Activated CD8-positive, alpha-beta memory T cell treated with anti-CD3 and anti-CD28 coated beads, Interleukin-2, amount 50 U/mL, for 24 hours (primary cell): ENCODE measurements at regions not wholly inside any gene's neighbourhood (a gene's known extent, or its start where the extent isn't known, plus 50 kb on each side); places are given as distances from the start of the nearest gene placed in this dataset.

Experiments
- DNase-seq: peaks from one replicate; pipeline ENCODE4 v3.0.0-alpha.2; 2020; ENCODE audit errors: extremely low read depth

GRCh38 chr18:77984833-77985232 lies 735.2 kb downstream of the GALR1 start:
- no peak for DNase-seq

GRCh38 chr18:77985526-77986281 lies 736.1 kb downstream of the GALR1 start:
- no peak for DNase-seq

- DNase-seq, result no peak
Observed at GRCh38 chr18:77990131-77990530, 740.5 kb downstream of the GALR1 start.

GRCh38 chr18:77990901-77991300 lies 741.3 kb downstream of the GALR1 start:
- DNase-seq, result no peak

- no peak for DNase-seq
Observed at GRCh38 chr18:77992057-77992456, 742.4 kb downstream of the GALR1 start.

- no peak for DNase-seq
Observed at GRCh38 chr18:77993188-77993981, 743.7 kb downstream of the GALR1 start.

GRCh38 chr18:77995593-77995992 lies 745.9 kb downstream of the GALR1 start:
- DNase-seq, result no peak

- DNase-seq, result no peak
Observed at GRCh38 chr18:77996737-77997136, 747.1 kb downstream of the GALR1 start.

GRCh38 chr18:78001811-78002210 lies 752.2 kb downstream of the GALR1 start:
- no peak for DNase-seq

- no peak for DNase-seq
Observed at GRCh38 chr18:78006006-78006773, 756.5 kb downstream of the GALR1 start.

- DNase-seq, result no peak
Observed at GRCh38 chr18:78006774-78007260, 757.2 kb downstream of the GALR1 start.

- no peak for DNase-seq
Observed at GRCh38 chr18:78010363-78010762, 760.7 kb downstream of the GALR1 start.

GRCh38 chr18:78017869-78018268 lies 768.2 kb downstream of the GALR1 start:
- no peak for DNase-seq

- DNase-seq, result no peak
Observed at GRCh38 chr18:78021196-78021595, 771.5 kb downstream of the GALR1 start.

GRCh38 chr18:78031589-78031988 lies 781.9 kb downstream of the GALR1 start:
- DNase-seq, result no peak

GRCh38 chr18:78031991-78032390 lies 782.3 kb downstream of the GALR1 start:
- no peak for DNase-seq

GRCh38 chr18:78032574-78032973 lies 782.9 kb downstream of the GALR1 start:
- DNase-seq, result no peak

GRCh38 chr18:78034755-78035154 lies 785.1 kb downstream of the GALR1 start:
- no peak for DNase-seq

- no peak for DNase-seq
Observed at GRCh38 chr18:78041218-78041617, 791.6 kb downstream of the GALR1 start.

- DNase-seq, result no peak
Observed at GRCh38 chr18:78046631-78047030, 797.0 kb downstream of the GALR1 start.

- DNase-seq, result no peak
Observed at GRCh38 chr18:78049281-78049680, 799.6 kb downstream of the GALR1 start.

GRCh38 chr18:78054801-78055200 lies 805.2 kb downstream of the GALR1 start:
- DNase-seq, result no peak
